GM12891 (cell line): ENCODE measurements at regions not wholly inside any gene's neighbourhood (a gene's known extent, or its start where the extent isn't known, plus 50 kb on each side); places are given as distances from the start of the nearest gene placed in this dataset.

Experiments
- POLR2A ChIP-seq: IDR thresholded peaks from 2 replicates; pipeline ENCODE4 v1.6.1; 2011; ENCODE audit warnings: low read depth, low read length, control low read depth
- POLR2AphosphoS5 ChIP-seq: IDR thresholded peaks from 2 replicates; pipeline ENCODE4 v1.6.1; 2011; ENCODE audit warnings: low read depth, low read length, control low read depth

DNA sequence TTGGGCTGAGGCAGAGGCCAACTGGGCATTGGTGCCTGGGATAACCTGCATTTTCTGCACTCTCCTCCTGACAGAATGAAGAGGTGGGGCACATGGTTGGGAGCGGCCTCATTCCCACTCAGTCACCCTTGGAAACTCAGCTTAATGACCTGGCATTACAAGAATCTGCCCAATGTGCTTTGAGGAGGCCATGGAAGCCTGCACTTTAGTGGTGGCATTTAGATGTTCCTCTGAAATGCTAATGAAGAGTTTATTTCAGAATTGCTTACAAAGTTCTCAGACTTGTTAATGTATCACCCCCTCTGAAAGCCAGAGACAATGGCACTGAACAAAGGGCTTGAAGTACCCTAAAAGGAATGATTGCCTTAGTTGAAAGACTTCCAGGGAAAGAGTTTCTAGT is 71.4 kb upstream of the PARP11 start:
- TF ChIP-seq POLR2A (no peak), POLR2AphosphoS5 (no peak)
